NB4 (cell line): ENCODE measurements at regions not wholly inside any gene's neighbourhood (a gene's known extent, or its start where the extent isn't known, plus 50 kb on each side); places are given as distances from the start of the nearest gene placed in this dataset.

Experiments
- DNase-seq: peaks from one replicate; pipeline ENCODE4 v3.0.0; 2010; ENCODE audit warnings: low read depth
- H3K4me3 ChIP-seq: one replicate; pipeline ENCODE4 v1.5.1; 2011; ENCODE audit warnings: mild to moderate bottlenecking, low read depth, low read length, moderate library complexity
- CTCF ChIP-seq: IDR thresholded peaks from one replicate; pipeline ENCODE4 v1.5.1; 2012; ENCODE audit warnings: low read depth, low read length
- MAX ChIP-seq: IDR thresholded peaks from 2 replicates; pipeline ENCODE4 v1.6.1; 2011; ENCODE audit warnings: low read depth, low read length
- MYC ChIP-seq: IDR thresholded peaks from 2 replicates; pipeline ENCODE4 v1.6.1; 2011; ENCODE audit warnings: low read depth, low read length
- POLR2A ChIP-seq: IDR thresholded peaks from 2 replicates; pipeline ENCODE4 v1.6.1; 2011; ENCODE audit warnings: mild to moderate bottlenecking; ENCODE audit not compliant: insufficient read length; ENCODE audit errors: extremely low read depth

GRCh38 chr18:25705650-25706049, 353.7 kb upstream of the ZNF521 start:
- DNase-seq, result no peak
- TF ChIP-seq POLR2A (no peak), MAX (no peak), CTCF (no peak)
- no peak overlapping the region for H3K4me3 ChIP-seq

- no peak for DNase-seq
- no peak overlapping the region for H3K4me3 ChIP-seq
- no peak for TF ChIP-seq CTCF
- TF ChIP-seq POLR2A, result no peak
- no peak for TF ChIP-seq MYC
These were observed 352.5 kb upstream of the ZNF521 start for GRCh38 chr18:25704494-25704893.

- TF ChIP-seq POLR2A, result no peak
- TF ChIP-seq MAX, result no peak
- TF ChIP-seq MYC, result no peak
- TF ChIP-seq CTCF, result no peak
- no peak for DNase-seq
- H3K4me3 ChIP-seq, result no peak overlapping the region
These were observed 352.1 kb upstream of the ZNF521 start for GRCh38 chr18:25704071-25704470.

DNA sequence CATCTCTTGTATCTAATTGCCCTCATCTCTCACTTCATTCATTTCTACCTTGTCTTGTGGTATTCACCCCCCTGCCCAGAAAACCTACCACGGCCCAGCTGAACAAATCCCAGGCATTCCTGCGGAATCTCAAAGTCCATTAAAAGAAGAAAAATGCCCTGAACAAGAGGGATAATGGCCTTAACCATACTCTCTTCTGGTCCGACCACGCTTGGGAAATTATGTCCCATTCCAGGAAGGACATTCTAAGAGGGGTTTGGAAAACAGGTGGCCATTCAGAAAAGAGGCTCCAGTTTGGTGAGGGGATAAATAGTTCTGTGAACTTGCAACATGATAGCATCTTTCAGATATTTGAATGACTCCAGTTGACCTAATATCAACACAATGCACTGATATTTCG, 349.9 kb upstream of the ZNF521 start:
- H3K4me3 ChIP-seq, result no peak overlapping the region
- DNase-seq, result no peak
- TF ChIP-seq MAX, result no peak
- TF ChIP-seq CTCF, result no peak
- TF ChIP-seq MYC, result no peak

- DNase-seq, result no peak
- TF ChIP-seq MAX (no peak), POLR2A (no peak), CTCF (no peak), MYC (no peak)
- H3K4me3 ChIP-seq, result no peak overlapping the region
These were observed 335.1 kb upstream of the ZNF521 start for GRCh38 chr18:25686960-25687500.

DNA sequence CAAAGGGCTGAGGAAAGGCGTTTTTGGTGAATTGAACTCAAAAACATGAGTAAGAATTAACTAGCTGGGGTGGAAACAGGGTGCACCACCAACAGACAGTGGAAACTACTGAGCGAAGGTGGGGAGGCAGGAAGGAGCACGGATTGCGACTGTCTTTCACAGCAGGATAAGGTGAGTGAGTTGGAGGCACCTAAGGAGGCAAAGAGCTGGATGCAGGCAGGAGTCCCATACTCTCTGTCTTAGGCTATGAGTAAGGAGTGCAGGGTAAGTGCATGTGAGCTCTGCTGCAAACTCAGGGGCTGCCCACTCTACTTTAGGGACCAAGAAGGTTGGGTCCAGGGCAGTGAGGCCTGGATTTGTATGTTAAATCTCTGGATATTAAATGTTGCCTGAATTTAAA, 333.1 kb upstream of the ZNF521 start:
- TF ChIP-seq MAX (no peak), MYC (no peak), POLR2A (no peak), CTCF (no peak)
- no peak overlapping the region for H3K4me3 ChIP-seq
- no peak for DNase-seq
